Left forelimb (tissue), 1 donor: ENCODE measurements at regions not wholly inside any gene's neighbourhood (a gene's known extent, or its start where the extent isn't known, plus 50 kb on each side); places are given as distances from the start of the nearest gene placed in this dataset.

Experiments used
- DNase-seq: peaks from one replicate; pipeline ENCODE4 v3.0.0-alpha.2; 2018; ENCODE audit warnings: low spot score

DNA sequence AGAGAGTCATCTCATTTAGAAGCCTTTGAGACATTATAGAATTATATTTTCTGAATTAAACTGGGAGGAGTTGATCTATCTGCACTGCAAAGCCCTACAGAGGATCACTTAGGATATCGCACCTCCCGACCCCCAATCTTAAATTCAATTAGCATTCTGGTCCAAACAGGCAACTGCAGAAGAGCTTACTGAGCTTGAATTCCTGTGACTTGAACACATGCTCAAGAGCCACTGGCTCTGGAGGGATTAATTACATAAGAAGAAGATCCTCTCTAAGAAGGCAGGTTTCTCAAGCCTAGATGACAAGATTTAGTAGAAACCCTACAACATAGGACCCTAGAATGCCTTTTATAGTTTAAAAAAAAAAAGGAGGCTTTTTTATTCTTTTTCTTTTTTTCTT, 548.9 kb downstream of the ARAP2 start:
- no peak for DNase-seq

- DNase-seq: no peak
Observed at GRCh38 chr4:35697210-35697736, 547.0 kb downstream of the ARAP2 start.

DNA sequence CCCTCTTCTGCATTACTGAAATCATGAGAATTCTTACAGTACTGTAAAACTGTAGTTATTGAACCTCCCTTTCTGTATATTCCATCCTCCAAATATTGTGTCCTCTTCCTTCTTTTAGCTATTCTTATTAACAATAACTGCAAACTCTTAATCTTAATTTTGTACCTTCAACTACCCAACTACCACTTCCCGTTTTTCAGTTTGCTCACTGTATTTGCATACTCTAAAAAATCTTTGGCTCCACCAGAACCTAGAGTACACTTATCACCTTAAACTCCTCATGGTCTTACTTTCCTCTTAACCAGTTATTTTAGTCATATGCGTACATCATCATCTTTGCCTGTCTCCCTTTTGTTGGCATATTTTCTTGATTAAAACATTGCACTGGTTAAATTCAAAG, 543.7 kb downstream of the ARAP2 start:
- no peak for DNase-seq

DNA sequence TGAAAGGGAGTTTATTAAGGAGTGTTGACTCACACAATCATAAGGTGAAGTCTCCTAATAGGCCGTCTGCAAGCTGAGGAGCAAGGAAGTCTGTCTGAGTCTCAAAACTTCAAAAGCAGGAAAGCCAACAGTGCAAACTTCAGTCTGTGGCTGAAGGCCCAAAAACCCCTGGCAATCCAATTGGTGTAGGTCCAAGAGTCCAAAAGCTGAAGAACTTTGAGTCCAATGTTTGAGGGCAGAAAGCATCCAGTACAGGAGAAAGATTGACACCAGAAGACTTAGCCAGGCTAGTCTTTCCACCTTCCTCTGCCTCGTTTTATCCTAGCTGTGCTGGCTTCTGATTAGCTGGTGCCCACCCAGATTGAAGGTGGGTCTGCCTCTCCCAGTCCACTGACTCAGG, 535.2 kb downstream of the ARAP2 start:
- no peak for DNase-seq

DNA sequence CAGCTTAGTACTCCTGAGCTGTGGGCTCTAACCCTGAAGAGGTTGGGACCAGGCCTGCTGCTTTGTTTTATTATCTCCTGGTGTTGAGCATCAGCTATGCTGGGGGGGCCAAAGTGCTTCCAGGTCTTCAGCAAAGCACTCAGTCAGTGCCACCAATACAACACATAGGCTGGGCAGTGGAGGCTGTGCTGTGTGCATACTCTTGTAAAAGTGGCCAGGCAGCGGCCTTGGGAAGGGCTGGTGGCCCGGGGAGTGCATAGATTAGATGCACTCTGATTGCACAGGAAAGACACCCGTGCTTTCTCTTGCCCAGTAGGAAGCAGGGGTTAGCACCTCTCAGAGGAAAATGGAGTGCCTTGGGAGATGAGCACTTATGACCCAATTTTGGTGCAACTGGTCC, 534.0 kb downstream of the ARAP2 start:
- DNase-seq: no peak

DNA sequence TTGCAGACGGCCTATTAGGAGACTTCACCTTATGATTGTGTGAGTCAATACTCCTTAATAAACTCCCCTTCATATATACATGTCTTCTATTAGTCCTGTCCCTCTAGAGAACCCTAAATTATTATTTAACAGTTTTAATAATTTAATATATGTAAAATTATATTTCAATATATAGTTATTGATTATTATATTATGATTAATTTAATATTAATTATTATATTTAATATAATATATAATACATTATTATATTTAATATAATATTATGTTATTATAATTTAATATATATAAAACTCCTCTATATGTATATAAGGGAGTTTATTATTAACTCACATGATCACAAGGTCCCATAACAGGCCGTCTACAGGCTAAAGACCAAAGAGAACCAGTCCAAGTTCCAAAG, 533.2 kb downstream of the ARAP2 start:
- no peak for DNase-seq

DNA sequence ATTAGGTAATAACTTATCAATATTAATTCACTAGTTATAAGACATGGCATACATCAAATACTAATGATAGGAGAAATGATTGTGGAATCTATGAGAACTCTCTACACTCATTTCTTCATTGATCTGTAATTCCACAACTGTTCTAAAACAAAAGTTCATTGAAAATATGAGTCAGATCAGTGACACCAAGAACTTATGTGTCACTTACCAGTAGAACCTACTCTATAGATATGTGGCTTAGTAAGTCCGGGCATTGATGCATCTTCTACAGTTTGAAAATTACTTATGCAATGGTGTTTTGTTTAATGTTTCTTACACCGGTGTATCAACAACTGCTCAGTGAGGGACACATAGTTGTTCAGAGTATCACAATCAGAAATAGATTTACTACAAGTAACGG, 520.3 kb downstream of the ARAP2 start:
- no peak for DNase-seq

DNA sequence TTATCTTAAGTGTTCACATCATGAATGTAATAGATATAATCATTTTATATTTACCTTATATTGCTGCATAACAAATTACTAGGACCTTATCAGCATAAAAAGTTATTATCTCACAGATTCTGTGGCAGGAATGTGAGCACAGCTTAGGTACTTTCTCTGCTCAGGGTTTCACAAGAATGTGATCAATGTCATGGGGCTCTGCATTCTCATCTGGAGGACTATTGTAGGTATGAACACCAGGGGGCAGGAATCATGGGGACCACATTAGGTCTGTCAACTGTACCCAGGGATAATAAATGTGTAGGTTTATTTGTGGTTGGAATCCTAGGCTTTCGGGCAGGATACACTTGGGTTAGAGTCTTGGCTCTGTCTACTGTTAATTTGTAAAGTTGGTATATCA, 519.2 kb downstream of the ARAP2 start:
- DNase-seq: no peak

DNA sequence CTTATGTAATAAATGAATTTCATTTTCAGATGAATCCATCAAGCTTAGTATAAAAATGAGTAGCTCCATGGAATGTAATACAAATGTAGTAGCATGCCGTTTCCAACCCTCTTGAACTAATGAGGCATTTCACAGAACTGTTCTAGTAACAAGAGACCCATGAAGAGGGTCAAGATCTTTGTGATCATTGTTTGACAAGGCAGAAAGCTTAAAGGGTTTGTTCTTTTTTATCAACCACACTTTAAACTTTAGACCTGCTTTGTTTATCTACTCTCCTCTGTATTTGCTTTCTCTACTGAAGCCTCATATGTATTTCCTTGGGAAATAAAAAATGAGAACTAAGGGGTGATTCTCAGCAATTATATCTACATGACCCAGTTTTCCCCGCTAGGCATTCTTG, 513.9 kb downstream of the ARAP2 start:
- DNase-seq: no peak

DNA sequence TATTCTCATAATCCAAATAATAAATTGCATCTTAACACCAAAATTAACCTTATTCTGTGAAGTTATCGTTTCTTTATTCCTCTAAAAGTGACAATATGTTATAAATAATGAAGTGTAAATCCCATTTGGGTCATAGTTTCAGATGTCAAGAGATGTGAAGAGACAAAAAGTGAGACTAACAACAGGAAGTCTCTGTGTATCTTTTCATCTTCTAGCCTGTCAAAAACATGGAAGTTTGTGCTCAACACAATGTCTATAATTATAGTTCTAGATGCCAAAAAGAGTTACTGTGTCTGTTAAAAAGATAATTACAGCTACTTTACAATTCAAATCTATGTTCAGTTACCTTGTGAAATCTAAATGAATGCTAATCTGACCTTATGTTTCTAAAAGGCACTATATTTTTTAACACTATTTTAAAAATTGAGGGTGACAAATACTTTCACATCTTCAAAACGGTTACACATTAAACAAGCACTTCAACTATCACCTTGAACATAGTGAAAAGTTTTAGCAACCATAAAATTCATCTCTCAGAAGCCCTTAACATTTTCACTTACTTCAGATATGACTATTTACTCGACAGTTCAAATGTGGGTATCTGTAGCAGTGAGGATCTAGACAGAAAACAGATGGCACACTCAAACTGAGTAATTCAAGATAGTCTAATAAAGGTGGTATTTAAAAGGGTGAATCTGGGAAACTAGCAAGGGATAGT, 509.8 kb downstream of the ARAP2 start:
- DNase-seq: no peak

DNA sequence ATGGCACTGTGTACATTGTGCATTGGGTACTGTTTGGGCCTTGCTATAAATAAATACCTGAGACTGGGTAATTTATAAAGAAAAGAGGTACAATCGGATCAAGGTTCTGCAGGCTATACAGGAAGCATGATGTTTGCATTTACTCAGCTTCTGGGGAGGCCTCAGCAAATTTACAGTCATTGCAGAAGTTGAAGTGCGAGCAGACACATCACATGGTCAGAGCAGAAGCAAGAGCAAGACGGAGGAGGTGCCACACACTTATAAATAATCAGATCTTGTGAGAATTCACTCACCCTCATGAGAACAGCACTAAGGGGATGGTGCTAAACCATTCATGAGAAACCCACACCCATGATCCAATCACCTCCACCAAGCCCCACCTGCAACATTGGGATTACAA, 505.0 kb downstream of the ARAP2 start:
- no peak for DNase-seq

DNA sequence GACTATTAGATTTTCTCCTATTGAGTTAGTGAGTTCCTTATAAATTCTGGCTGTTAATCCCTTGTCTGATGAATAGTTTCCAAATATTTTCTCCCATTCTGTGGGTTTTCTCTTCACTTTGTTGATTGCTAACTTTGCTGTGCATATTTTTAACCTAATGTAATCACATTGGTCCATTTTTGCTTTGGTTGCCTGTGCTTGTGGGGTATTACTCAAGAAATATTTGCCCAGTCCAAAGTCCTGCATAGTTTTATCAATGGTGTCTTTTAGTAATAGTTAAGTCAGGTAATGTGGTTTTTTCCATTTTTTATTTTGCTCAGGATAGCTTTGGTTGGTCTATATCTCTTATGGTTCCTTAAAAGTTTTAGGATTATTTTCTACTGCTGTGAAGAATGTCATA, 490.3 kb downstream of the ARAP2 start:
- no peak for DNase-seq

DNA sequence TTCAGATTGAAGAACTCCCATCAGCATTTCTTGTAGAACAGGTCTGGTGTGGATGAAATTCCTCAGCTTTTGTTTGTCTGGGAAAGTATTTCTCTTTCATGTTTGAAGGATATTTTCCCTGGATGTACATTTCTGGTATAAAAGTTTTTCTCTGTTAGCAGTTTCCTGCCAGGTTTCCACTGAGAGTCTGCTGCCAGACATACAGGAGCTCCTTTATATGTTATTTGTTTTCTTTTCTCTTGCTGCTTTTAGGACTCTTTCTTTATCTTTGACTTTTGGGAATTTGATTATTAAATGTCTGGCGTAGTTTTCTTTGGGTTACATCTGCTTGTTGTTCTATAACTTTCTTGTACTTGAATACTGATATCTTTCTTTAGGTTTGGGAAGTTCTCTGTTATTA, 486.5 kb downstream of the ARAP2 start:
- DNase-seq: no peak

- no peak for DNase-seq
Observed at GRCh38 chr4:35760807-35761206, 483.5 kb downstream of the ARAP2 start.

GRCh38 chr4:35771571-35771970, 472.7 kb downstream of the ARAP2 start:
- no peak for DNase-seq

DNA sequence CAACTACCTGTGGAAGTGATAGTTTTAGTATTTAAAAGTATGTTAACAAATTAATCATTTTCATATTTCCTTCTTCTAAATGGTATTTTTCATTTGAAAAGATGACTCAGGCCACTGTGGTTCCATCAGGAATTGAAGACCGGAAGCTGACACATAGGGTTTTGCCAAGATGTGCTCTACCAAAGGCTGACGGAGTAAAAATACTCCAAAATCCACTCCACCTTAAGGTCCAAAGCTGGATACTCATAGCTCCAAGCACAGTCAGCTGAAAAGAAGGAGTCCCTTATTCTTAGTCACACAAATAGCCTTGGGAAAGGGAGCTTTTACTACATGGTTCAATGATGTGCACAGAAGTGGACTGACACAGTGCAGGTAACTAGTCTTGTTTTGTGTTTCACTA, 472.0 kb downstream of the ARAP2 start:
- no peak for DNase-seq

- no peak for DNase-seq
Observed at GRCh38 chr4:35789899-35790574, 454.3 kb downstream of the ARAP2 start.

DNA sequence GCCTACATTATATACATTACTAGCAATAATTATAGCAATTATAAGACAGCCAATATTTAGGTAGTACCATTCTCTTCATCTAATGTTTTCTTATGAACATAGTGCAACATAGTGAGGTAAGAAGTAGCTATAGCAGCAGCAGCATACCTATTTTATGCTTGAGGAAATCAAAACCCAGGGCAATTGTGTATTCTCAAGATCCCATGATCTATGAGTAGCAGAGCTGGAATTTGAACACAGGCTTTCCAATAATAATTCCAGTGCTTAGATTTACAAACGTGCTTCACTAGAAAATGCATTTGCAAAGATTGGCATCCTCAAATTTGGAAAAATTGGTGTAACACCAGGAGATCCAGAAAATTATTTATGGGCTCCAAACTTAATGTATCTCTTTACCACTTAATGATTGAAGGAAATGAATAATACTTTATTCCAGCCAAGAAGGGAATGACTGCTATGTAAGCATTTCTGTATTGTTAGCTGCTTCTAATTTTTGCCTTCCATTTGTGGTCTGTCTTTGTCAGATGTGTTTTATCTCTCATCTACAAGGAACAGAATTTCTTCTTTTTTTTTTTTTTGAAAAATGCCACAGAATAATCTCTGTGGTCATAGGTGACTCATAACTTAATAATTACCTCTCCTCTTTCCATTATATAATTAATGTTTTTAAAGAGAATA, 451.1 kb downstream of the ARAP2 start:
- DNase-seq: no peak

- DNase-seq: no peak
Observed at GRCh38 chr4:35793766-35794165, 450.5 kb downstream of the ARAP2 start.

GRCh38 chr4:35800669-35801068, 443.6 kb downstream of the ARAP2 start:
- no peak for DNase-seq

DNA sequence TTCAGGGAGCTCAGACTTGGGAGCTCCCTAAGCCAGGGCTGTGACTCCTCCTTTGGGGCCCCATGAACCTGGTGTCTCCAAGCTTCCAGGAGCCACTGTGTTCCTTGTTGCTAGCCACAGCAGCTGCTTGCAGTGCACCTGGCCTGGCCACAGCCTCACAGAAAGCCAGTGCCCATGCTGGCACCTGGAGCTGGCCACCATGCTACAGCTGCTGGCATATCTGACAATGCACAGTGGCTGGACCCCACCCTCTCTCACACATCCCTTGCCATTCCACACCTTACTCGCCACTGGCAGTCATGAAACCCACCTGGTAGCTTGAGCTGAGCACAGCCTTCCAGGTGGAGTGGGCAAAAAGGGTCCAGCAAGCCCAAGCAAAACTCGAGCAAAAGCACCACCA, 441.7 kb downstream of the ARAP2 start:
- no peak for DNase-seq

GRCh38 chr4:35818520-35818919, 425.8 kb downstream of the ARAP2 start:
- no peak for DNase-seq

DNA sequence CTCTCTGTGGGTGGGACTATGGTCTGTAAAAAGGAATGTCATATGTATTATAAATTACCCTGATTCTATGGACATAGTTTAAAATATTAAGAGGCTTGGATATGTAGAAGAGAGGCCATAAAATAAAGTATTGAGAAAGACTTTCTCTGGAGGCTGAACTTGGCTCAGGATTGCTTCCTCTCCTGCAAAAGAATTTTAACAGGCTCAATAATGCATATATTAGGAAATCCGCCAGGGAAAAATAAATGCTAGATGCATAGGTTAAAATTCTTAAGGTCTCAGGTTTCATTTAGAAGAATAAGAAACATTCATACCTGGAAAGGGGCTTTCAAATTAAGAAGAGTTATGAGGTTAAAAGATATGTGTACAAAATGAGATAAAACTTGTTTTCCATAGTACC, 424.3 kb downstream of the ARAP2 start:
- no peak for DNase-seq
